ENCODE measurements at regions not wholly inside any gene's neighbourhood (a gene's known extent, or its start where the extent isn't known, plus 50 kb on each side); places are given as distances from the start of the nearest gene placed in this dataset.
"Not testable (repeated sequence)": the region's sequence is repeated elsewhere in the genome, so short reads cannot be mapped to it uniquely, and the experiment has no call there.

- H3K9me3 Mint-ChIP-seq: no peaks in the 10 kb centered on the region
- H3K4me1 Mint-ChIP-seq (ENCODE audit: low read depth): peaks cover 24% of the 10 kb centered on the region
- H3K27me3 Mint-ChIP-seq: peaks cover 6% of the 10 kb centered on the region
- no peak overlapping the region for H3K27ac Mint-ChIP-seq
- no peak for DNase-seq
- no peak overlapping the region for H3K4me3 Mint-ChIP-seq
- H3K36me3 Mint-ChIP-seq (ENCODE audit: low read depth): no peaks in the 10 kb centered on the region
Measured at GRCh38 chr7:127477295-127478023, 85.0 kb upstream of the ZNF800 start.

GRCh38 chr7:127476618-127477017, 84.1 kb upstream of the ZNF800 start:
- Mint-ChIP-seq H3K27ac (no peak overlapping the region), H3K4me3 (no peak overlapping the region), H3K4me1 (ENCODE audit: low read depth) (peaks cover 24% of the 10 kb centered on the region), H3K27me3 (peaks cover 6% of the 10 kb centered on the region), H3K9me3 (no peaks in the 10 kb centered on the region), H3K36me3 (ENCODE audit: low read depth) (no peaks in the 10 kb centered on the region)
- no peak for DNase-seq

GRCh38 chr7:127474457-127474856, 81.9 kb upstream of the ZNF800 start:
- H3K27me3 Mint-ChIP-seq: no peaks in the 10 kb centered on the region

GRCh38 chr7:127473409-127473808, 80.9 kb upstream of the ZNF800 start:
- H3K36me3 Mint-ChIP-seq (ENCODE audit: low read depth): no peaks in the 10 kb centered on the region
- no peak overlapping the region for H3K27ac Mint-ChIP-seq
- no peaks in the 10 kb centered on the region for H3K27me3 Mint-ChIP-seq
- no peak for DNase-seq
- peaks cover 18% of the 10 kb centered on the region for H3K4me1 Mint-ChIP-seq (ENCODE audit: low read depth)
- H3K4me3 Mint-ChIP-seq: no peak overlapping the region
- H3K9me3 Mint-ChIP-seq: no peaks in the 10 kb centered on the region

More at GRCh38 chr7:127474457-127474856, 81.9 kb upstream of the ZNF800 start:
- H3K4me1 Mint-ChIP-seq (ENCODE audit: low read depth): peaks cover 24% of the 10 kb centered on the region
- no peaks in the 10 kb centered on the region for H3K36me3 Mint-ChIP-seq (ENCODE audit: low read depth)
- H3K4me3 Mint-ChIP-seq: no peak overlapping the region
- H3K9me3 Mint-ChIP-seq: no peaks in the 10 kb centered on the region
- no peak for DNase-seq
- H3K27ac Mint-ChIP-seq: no peak overlapping the region

GRCh38 chr7:127460077-127460476, 67.6 kb upstream of the ZNF800 start:
- Mint-ChIP-seq H3K9me3 (peaks cover 6% of the 10 kb centered on the region), H3K4me1 (ENCODE audit: low read depth) (no peaks in the 10 kb centered on the region), H3K27ac (no peak overlapping the region), H3K27me3 (no peaks in the 10 kb centered on the region), H3K36me3 (ENCODE audit: low read depth) (no peaks in the 10 kb centered on the region), H3K4me3 (no peak overlapping the region)
- DNase-seq: no peak

GRCh38 chr7:127451258-127451657, 58.8 kb upstream of the ZNF800 start:
- not testable (repeated sequence) for H3K9me3 Mint-ChIP-seq; H3K4me3 Mint-ChIP-seq; H3K27ac Mint-ChIP-seq; H3K27me3 Mint-ChIP-seq; H3K36me3 Mint-ChIP-seq (ENCODE audit: low read depth)
- H3K4me1 Mint-ChIP-seq (ENCODE audit: low read depth): peaks cover 19% of the 10 kb centered on the region
- peak; percentile 37 for DNase-seq

GRCh38 chr7:127448566-127448965, 56.1 kb upstream of the ZNF800 start:
- Mint-ChIP-seq H3K27me3 (peaks cover 9% of the 10 kb centered on the region), H3K9me3 (no peaks in the 10 kb centered on the region), H3K4me3 (no peak overlapping the region), H3K27ac (no peak overlapping the region), H3K36me3 (ENCODE audit: low read depth) (no peaks in the 10 kb centered on the region), H3K4me1 (ENCODE audit: low read depth) (peaks cover 19% of the 10 kb centered on the region)
- DNase-seq: no peak

- Mint-ChIP-seq H3K36me3 (ENCODE audit: low read depth) (no peaks in the 10 kb centered on the region), H3K27me3 (peaks cover 9% of the 10 kb centered on the region), H3K9me3 (no peaks in the 10 kb centered on the region), H3K4me3 (no peak overlapping the region), H3K27ac (no peak overlapping the region), H3K4me1 (ENCODE audit: low read depth) (peaks cover 19% of the 10 kb centered on the region)
- peak; percentile 54 for DNase-seq
Measured at GRCh38 chr7:127447326-127447945, 54.9 kb upstream of the ZNF800 start.

- Mint-ChIP-seq H3K4me3 (no peak overlapping the region), H3K27me3 (peaks cover 9% of the 10 kb centered on the region), H3K27ac (no peak overlapping the region), H3K4me1 (ENCODE audit: low read depth) (peaks cover 16% of the 10 kb centered on the region), H3K36me3 (ENCODE audit: low read depth) (no peaks in the 10 kb centered on the region), H3K9me3 (no peaks in the 10 kb centered on the region)
- no peak for DNase-seq
Measured at GRCh38 chr7:127446842-127447241, 54.3 kb upstream of the ZNF800 start.

Data from activated T-cell treated with anti-CD3 and anti-CD28 coated beads, Interleukin-2, amount 50 U/mL, for 24 hours (primary cell).